Transverse colon (tissue), 3 donors: ENCODE measurements at regions not wholly inside any gene's neighbourhood (a gene's known extent, or its start where the extent isn't known, plus 50 kb on each side); places are given as distances from the start of the nearest gene placed in this dataset.

ENCODE experiments used
- POLR2A ChIP-seq: fragments of 450-650 bp; IDR thresholded peaks from one replicate; pipeline ENCODE4 v1.6.1; 2016; ENCODE audit warnings: antibody characterized with exemption, mild to moderate bottlenecking, moderate library complexity
- TF ChIP-seq, protein P1 (sequence below), 5 experiments: fragments of 200-600 bp in 3 of 5; fragments of 450-650 bp in 2 of 5; sonication (generic) in 3 of 5; IDR thresholded peaks; 1 replicate in 2 of 5; 2 replicates in 3 of 5; pipeline ENCODE4 v1.5.1; 2016 to 2017; ENCODE audit warnings: antibody characterized with exemption in 5 of 5, inconsistent platforms in 3 of 5, mild to moderate bottlenecking in 2 of 5, moderate library complexity in 1 of 5

DNA sequence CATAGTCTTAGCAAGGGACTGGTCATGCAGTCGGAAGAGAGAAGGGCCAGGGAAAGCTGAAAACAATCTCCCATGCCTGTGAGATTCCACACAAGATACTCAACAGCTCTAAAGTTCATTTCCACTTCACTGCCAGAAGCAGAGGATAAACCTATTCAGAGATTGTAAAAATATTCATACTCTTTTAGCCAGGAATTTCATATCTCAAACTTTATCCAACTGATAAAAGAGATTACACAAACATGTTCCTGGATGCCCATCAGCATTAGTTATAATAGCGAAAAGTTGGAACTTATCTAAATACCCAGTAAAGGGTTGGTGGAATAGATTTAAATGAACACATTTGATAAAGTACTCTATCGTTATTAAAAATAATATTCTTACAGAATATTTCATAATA, 75.2 kb upstream of the ARHGEF3 start:
- TF ChIP-seq POLR2A, result no peak
- TF ChIP-seq, protein P1, sequence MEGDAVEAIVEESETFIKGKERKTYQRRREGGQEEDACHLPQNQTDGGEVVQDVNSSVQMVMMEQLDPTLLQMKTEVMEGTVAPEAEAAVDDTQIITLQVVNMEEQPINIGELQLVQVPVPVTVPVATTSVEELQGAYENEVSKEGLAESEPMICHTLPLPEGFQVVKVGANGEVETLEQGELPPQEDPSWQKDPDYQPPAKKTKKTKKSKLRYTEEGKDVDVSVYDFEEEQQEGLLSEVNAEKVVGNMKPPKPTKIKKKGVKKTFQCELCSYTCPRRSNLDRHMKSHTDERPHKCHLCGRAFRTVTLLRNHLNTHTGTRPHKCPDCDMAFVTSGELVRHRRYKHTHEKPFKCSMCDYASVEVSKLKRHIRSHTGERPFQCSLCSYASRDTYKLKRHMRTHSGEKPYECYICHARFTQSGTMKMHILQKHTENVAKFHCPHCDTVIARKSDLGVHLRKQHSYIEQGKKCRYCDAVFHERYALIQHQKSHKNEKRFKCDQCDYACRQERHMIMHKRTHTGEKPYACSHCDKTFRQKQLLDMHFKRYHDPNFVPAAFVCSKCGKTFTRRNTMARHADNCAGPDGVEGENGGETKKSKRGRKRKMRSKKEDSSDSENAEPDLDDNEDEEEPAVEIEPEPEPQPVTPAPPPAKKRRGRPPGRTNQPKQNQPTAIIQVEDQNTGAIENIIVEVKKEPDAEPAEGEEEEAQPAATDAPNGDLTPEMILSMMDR (IDR thresholded peaks at IDR 0.05), result no peak
